ENCODE measurements at regions not wholly inside any gene's neighbourhood (a gene's known extent, or its start where the extent isn't known, plus 50 kb on each side); places are given as distances from the start of the nearest gene placed in this dataset.

DNA sequence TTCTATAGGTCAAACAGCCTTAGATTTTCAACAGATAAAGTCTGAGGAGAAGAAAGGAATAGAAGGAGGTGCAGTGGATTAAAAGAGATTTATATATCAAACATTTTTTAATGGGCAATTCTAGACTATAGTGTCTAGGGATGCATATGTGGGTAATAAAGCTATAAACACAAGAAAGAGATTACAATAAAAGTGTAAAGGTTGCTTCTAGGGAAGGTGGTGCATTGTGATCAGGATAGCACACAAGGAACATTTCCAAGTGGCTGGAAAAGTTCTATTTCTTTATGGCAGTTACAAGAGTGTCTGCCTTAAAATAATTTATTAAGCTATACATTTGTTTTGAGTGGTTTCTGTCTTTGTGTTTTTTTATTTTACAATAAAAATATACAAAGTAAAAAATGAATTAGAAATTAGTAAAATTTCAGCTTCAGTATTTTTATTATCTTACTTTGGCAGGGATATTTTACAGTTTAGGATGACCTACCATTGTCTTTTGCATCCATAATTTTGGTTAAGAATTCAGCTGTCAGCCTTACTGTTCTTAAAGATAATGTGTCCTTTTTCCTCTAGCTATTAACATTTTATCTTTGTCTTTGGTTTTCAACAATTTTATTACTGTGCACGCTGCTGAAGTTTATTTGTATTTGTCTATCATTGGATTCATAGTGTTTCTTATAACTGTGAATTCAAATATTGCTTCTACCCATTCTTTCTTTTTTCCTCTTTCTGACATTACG, 221.8 kb downstream of the LACC1 start:
- no peak for DNase-seq

DNA sequence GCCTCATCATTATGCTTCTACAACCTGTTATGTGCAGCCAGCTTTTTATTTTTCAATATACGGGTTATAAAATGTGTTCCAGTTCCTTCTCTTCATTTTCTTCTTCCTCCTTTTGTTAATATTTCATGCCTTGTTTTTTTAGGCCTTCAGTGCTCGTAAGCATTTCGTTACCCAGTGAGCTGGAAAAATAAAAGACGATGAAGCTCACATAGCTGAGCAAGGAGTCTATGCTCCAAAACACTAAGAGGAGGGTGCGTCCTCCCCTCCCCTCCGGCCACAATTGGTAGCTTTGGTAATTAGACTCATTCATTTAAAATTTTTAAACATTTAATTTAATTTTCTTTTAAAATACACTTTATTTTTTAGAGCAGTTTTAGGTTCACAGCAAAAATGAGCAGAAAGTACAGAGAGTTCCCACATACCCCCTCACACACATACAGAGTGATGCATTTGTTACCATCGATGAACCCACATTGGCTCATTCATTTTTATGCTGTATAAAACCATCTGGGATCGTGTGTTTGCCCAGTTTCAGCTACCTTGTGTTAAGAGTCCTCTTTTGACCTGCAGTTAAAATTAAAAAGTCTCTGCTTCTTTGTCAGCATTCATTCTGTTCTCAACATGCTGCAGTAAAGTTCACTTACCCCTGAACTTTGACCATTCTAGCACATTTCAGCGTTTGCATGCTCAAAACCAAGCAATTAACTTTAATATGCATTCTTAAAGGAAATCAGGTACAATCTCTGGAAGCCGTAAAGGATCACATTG, 223.9 kb downstream of the LACC1 start:
- no peak for DNase-seq

DNA sequence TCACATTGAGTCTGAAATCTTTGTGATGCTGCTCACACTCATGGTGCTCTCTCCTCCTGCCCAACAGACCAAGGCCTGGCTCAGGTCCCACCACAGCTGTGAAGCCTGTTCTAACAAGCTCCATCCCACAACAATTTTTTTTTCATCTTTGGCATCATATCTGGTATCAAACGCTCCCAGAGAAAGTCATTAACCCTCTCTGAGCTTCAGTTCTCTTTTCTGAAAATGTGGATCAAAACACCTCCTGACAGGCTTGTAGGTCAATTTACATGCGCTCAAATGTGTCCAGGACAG, 224.4 kb downstream of the LACC1 start:
- DNase-seq: no peak

DNA sequence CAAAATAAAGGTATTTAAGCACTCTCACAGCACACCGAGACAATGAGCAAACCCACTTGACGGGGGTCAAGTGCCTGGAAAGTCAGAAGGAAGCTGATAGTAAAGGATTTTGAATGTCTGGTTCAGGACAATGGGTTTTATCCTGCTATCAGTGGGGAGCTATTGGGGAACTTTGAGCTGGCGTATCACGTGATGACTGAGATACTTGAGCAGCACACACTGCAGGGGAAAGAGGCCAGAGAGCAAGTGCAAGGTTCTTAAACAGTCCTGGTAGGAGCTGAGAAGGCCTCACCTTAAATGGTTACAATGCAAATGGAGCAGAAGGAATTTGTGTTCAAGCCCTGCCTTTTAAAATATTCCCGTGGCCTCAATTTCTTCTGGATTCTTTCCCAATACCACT, 225.3 kb downstream of the LACC1 start:
- DNase-seq: no peak

DNA sequence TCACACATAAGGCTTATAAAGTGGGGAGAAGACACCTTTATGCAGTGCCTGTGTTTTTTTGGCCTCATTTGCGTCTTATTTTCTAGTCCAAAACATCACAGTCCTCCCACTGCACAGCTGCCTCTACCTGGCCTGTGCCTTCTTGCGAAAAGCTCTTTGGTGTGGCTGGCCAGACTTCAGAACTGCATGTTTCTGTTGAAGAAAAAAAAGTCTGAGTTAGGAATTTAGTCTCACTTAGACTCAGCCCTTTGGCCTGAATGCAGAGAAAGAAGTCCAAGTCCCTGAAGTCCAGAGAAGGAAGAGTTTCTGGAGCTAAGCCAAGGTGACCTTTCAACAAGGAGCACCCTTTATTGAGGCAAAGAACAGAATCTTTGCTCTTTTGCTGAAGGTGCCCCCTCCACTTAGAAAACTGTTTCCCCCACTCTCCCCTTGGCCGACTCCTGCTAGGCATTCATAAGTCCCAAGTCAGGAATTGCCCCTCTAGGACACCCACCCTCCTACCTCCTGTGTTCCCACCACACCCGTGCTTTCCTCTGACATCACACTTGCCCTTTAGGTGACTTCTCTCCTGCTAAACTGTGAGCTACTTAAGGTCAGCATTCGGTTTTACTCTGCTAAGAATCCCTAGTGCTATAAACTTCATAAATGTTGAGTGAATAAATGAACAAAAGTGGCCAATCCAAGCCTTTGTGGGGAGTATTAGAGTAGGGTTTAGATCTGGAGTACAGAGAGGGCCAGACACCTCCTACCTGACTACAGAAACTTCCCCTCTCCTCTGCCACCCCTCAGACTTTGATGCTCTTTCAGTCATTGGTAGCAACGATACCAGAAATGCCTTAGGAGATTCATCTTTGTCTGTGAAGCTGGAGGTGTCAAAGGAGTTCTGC, 226.8 kb downstream of the LACC1 start:
- no peak for DNase-seq

DNA sequence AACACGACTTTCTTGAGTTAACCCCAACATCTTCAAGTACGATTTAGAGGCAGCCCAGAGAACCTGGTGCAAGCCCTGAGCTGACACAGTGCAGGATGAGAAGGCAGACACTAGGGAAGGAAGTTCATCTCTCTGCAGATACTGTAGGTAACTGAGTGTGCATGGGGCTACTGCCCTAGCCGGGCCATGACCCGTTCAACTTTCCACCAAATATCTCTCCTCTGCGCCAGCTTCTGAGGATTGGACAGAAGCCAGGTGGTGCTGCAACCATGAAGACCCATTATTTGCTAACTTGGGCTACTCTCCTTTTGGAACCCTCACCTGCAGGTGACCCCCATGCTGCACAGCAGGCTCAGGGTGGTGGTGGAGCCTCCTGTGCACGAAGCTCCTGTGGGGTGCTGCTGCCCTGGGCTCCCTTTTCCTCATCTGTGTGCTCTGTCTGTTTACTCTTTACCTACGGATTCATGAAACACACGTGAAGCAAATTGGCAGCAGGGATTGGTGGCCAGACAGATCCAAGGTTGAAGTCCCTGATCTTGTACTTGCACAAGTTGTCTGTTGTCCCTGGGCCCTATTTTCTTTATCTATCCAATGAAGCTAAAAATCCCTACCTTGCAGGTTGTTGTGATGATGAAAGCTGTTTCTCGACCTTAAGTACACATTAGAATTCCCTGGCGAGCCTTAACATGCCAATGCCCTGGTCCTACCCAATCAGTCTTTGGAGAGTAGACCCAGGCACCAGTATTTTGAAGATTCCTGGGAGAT, 227.8 kb downstream of the LACC1 start:
- no peak for DNase-seq

DNA sequence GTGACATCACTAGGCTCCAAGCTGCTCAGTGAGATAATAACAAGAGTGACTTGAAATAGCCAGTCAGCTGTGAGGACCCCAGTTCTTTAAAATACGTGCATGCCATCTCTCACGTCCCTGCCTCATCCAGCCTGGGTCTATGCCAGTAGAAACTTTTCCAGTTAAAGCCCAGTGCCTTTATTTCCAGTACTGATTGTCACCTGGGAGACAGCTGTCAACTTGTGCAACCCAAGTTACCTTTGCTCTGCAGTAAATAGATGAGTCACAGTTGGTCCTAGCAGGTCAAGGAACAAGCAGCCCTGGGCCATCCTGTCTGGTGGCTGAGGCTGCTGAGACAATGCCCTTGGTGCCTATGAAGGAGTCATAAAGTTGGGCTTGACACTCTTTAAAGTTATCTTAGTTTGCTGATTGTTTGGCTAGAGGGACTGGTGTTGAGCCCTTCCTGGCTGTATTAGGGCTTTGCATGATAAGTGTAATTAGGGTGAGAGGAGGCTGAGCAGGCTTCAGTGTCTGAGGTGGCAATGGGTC, 228.7 kb downstream of the LACC1 start:
- no peak for DNase-seq

DNA sequence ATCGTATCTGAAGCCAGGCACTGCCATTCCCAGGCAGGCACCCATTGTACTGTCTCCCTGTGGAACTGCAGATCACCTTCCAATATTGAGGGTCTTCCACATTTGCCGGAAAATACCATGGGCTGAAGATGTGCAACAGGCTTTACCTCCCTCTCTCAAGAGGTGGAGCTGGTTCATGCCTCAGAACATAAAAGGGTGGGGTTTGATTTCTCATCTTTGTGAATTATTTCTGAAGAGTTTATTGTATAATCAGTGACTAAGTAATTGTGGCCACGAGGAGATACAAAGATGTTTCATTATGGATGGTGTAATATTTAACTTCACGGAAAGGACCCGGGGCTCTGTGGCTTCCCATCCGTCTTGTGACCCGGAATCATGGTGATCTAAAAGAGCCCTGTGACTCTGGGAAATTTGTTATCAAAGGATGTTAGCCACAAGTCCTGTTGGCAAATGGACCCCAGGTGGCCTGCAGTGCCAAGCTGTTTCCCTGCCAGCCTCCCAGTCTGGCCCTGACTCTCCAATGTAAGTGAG, 230.5 kb downstream of the LACC1 start:
- no peak for DNase-seq

DNA sequence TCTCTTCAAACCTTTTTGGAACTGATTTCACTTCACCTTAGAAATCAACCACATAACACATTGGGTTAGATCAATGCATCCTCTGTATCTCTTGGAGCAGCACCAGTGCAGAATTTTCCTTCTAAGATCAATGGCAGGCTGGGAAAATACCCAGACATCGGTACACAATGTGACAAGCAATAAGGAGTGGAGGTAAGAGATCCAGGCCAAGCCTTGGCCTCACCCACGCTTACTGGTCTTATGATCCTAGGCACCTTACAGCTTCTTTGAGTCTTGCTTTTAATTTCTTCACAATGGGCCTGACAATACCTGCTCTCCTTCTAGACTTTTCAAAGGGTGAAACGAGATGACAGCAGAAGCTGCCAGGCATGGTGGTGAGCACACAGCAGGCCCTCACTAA, 232.0 kb downstream of the LACC1 start:
- no peak for DNase-seq

DNA sequence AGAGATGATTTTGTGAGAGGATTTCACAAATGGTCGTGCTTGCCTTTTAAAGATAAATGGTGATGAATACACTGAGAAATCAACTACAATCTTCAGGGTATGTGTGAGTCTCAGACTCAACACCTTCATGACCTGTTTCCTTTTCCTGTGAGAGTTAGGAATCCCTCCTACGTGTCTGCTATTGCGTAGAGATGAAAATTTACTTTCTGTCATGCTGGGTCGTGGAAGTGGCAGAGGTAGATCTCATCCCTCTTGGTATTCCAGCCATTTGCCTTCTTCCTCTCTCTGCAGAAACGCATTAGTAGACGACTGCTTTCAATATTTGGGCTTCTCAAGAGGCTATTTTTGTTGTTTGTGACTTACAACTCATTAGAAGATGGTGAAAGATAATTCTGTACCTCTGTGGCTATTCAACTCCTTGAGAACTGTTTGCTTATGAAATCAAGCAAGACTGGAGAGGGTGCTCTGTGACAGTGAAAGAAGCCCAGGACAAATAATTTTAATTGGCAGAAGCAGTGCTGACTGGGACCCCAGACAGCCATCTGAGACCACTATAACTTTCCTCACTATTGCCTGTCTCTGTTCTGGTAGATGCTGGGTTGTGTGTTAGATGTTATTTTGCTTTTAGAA, 233.1 kb downstream of the LACC1 start:
- DNase-seq: no peak

DNA sequence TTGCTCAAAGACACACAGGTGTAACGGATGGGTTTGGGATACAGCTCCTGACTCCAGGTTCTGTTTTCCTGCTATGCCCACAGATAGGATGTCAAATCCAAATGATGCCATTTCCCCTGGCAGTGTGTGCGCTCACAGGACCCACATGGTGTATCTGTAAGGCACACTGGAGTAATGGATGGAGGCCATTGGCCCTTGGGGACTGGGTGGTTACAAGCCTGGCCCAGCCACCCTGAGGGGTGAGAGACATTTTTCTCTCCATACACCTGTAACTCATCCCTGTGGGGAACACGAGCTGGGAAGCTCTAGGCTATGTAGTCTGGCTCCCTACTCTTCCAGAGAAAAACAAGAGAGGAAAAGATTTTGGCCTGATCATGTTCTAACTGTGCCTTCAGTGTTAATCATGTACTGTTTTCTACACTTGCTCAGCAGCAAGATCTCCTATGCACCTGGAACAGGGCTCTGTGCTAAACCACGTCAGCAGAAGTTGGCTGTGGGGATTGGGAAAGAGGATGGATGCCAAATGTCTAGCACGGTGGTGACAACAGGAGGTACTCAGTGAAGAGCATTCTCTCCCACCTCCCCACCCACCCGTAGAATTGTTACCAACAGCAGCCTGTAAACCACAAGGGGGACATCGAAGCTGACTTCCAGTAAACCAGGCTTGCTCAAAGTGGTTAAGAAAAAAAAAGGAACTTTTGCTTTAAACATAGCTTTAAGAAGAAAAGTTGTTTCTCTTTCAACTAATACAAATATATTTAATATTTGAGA, 237.0 kb downstream of the LACC1 start:
- no peak for DNase-seq

DNA sequence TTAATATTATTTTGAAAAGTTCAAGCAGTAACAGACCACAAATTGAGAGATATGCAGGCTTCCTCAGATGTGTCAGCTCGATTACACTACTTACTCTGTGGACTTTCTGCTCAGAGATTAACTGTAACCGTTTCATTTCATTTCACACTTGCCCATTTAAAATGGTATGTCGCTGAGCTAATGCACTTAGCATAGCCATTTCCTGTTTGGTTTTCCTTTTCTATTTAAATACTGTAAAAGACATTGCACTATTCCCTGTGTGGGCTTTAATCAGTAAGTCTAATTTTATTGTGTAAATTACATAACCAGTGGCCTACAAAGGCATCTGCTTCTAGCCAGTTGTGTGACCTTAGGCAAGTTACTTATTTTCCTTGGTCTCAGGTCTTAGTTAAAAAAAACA, 237.6 kb downstream of the LACC1 start:
- DNase-seq: no peak

DNA sequence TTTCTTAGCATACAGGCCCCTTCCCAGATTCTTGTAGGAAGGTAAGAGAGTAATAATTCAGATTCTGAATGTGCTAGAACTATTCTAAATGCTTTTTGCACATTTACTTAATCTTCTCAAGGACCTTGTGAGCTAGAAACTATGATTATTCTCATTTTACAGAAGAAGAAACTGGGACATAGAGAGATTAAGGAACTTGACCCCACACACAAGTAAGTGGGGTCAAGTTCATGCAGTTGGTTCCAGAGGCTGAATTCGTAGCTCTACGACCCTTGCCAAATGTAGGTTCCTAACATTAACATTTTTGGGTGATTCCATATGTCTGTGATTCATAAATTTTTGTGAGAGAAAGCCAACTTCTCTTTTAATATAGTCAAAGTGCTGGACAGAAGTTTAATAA, 238.1 kb downstream of the LACC1 start:
- no peak for DNase-seq

DNA sequence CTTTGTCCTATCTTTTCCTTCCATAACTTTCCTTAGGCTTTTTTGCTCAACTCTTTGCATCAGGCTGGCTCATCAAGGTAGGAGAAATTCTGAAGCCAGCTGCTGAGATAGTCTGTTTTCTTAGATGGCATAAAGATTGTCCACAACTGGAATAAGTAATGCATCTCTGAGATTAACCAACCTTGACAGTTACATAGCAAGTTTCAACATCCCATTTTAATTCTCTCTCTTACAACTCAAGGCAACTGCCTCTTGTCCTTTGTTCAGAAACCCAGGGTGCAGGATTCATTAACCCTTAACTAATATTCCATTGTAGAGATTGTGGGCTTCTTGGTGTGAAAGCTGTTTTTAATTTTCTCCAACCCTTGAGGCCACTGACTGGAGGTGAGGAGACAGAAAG, 239.2 kb downstream of the LACC1 start:
- no peak for DNase-seq

DNA sequence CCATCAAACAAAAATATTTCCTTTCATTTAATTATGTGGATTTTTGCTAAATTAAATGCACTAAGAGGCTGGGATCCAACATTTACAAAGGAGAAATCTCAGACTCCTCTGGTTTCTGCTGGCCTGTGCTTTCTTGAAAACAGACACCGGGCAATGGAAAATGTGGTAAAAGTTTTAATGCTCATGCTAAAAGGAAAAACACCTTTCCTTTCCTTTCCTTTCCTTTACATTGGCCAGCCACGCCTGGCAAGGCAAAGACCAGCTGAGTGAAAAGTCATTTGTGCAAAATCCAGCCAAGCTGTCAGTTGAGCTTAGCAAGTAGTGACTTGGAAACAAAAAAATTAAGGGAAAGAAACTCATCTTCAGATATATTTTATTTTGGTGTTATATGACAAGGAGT, 240.3 kb downstream of the LACC1 start:
- no peak for DNase-seq

DNA sequence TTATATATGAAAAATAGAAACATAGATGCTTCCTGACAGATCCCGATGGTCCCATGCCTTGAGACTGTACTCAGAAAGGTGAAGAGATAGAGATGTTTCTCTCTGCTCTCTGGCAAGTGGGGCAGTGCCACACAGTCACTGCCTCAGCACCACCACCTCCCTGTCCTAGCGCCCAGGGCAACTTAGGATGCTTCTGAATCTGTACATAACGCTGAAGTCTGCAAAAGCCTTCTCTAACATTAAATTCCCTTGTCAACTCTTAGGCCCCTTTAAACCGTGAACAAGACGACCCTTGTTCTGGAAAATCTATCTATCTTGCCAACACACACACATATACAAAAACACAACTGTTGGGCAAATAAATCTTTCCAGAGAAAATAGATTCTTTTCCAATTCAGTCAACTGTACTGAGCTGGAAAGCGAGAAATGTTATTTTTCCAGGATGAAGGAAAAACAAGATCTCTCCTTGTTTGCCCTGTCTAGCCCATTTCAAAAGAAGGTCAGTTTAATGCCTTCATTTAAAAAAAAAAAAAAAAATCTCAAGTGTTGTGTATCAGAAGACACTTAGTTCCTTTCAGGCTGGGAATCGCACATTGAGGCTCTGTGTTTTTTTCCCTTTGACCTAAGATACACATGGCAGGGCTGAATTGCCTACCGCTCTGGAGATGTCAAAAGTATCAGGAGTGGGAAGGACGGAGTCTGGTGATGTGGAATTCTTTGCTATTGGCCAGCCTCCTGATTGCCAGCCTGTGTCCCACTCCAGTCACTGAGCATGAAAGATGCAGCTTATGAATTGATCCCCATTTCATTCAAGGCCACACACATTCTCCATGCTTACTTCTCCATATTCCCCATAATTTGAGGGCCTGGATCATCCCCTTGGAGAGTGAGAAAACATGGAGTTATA, 241.4 kb downstream of the LACC1 start:
- DNase-seq: no peak

DNA sequence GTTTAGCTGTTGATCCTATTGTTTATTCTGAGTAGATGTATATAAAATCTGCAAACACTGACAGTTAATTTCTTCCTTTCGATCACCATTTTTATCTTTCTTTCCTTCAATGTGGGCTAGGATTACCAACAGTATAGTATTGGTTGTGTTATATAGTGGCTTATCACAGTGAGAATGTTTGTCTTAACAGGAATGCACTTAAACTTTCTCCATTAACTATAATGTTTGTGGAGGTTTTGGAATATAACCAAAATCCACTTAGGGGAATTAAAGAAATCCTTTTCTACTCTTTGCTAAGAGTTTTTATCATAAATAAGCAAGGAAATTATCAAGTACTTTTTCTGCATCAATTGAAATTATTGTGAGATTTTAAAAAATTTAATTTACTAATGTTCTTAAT, 244.6 kb downstream of the LACC1 start:
- DNase-seq: no peak

DNA sequence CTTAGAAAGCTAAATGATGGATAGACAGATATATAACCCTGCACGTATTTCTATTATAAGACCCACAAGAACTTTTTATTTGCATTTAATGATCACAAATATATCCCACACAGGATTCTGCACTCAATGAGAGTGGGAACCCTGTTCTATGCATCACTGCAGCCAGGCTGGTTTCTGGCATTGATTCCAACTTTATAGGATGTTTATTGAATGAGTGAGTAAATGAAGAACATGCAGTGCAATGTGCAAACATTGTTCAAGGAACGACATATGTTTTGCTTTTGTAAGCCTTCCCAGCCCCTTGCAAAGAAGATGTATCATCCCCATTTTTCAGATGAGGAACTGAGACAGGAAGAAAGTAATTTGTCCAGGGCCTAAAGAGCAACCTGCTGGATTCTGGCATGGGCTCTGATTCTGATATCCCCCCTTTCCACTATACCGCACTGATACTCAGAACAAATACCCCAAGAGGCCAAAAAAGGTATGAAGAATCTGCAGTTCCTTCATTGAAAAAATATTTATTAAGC, 246.3 kb downstream of the LACC1 start:
- no peak for DNase-seq

DNA sequence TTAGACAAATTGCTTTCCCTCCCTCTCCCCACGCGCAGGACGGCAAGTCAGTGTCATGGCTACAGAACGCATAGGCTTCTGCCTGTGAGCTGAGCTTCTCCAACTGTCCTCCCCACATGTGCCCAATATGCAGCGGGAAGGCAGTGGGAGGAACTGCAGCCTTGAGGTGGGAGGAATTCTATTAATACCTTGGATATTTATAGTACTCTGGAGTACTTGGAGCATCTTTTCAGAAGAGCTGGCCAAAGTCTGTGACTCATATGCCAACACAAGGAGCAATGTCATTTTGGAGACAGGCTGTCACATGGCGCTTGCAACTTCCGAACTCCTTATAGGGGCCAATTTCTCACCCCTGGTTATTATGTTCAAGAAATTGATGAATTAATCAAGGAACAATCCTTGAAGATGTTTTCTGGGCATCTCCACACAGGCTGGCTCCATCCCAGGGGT, 245.0 kb upstream of the SERP2 start:
- DNase-seq: no peak

DNA sequence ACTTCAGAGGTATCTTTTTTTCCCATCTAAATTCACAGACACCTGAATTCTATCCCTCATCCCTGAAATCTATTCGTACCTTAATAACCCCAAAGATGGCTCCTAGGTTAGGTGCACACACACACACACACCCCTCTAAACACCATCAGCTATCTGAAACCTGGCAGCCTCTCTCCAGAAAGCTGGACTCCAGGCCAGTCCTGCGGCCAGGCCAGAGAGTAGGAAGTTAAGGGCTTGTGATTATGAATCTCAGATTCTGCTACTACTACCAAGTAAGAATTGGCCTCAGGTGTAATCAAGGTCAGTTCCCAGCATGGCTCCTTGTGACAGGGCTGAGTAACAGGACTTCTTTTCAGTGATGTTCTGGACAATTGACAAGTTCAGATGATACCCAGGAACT, 244.2 kb upstream of the SERP2 start:
- no peak for DNase-seq

All from NCI-H774 (cell line).